HepG2 (cell line): ENCODE measurements at regions not wholly inside any gene's neighbourhood (a gene's known extent, or its start where the extent isn't known, plus 50 kb on each side); places are given as distances from the start of the nearest gene placed in this dataset.

Source experiments
- AGO2 ChIP-seq: fragments of 200-400 bp; formaldehyde crosslinking; optimal IDR thresholded peaks from 2 replicates; pipeline ENCODE3; 2017; ENCODE audit warnings: mild to moderate bottlenecking, low read depth, low read length, moderate library complexity
- BORCS8-MEF2B ChIP-seq: sonication (generic); formaldehyde crosslinking; IDR thresholded peaks from 2 replicates; pipeline ENCODE4 v1.8.0; 2022; ENCODE audit warnings: mild to moderate bottlenecking, missing genetic modification reagents
- CC2D1A ChIP-seq: sonication (generic); formaldehyde crosslinking; IDR thresholded peaks from 2 replicates; pipeline ENCODE4 v1.8.1; 2023; ENCODE audit warnings: mild to moderate bottlenecking, missing genetic modification reagents
- GATAD2A ChIP-seq: IDR thresholded peaks from 2 replicates; pipeline ENCODE4 v1.6.1; 2016
- HNRNPL ChIP-seq: fragments of 200-400 bp; formaldehyde crosslinking; IDR thresholded peaks from 2 replicates; pipeline ENCODE4 v1.6.1; 2017; ENCODE audit warnings: mild to moderate bottlenecking, low read depth, low read length
- HOXA3 ChIP-seq: sonication (generic); formaldehyde crosslinking; IDR thresholded peaks from 2 replicates; pipeline ENCODE4 v1.5.0; 2020; ENCODE audit warnings: missing genetic modification reagents
- KDM1A ChIP-seq: IDR thresholded peaks from 2 replicates; pipeline ENCODE4 v1.6.1; 2016; ENCODE audit warnings: missing compliant biosample characterization
- KMT2B ChIP-seq: IDR thresholded peaks from 2 replicates; pipeline ENCODE4 v1.6.1; 2016; ENCODE audit warnings: missing genetic modification reagents, missing compliant biosample characterization
- MAZ ChIP-seq, 2 experiments: sonication (generic) in 1 of 2; formaldehyde crosslinking in 1 of 2; IDR thresholded peaks; 2 replicates each; pipeline versions ENCODE4 v1.5.0 to v1.6.1; 2012 to 2020; ENCODE audit warnings: low read depth in 2 of 2, mild to moderate bottlenecking in 2 of 2, borderline replicate concordance in 1 of 2, improper control_type of control experiment in 1 of 2, low read length in 1 of 2, missing genetic modification reagents in 1 of 2, moderate library complexity in 1 of 2
- NR1H2 ChIP-seq: sonication (generic); formaldehyde crosslinking; IDR thresholded peaks from 2 replicates; pipeline ENCODE4 v1.8.1; 2022; ENCODE audit warnings: low read depth, missing genetic modification reagents, borderline replicate concordance
- NR2C2 ChIP-seq: sonication (generic); formaldehyde crosslinking; IDR thresholded peaks from 2 replicates; pipeline ENCODE4 v1.4.0; 2020; ENCODE audit warnings: missing genetic modification reagents, mild to moderate bottlenecking, moderate library complexity, borderline replicate concordance
- POLR2A ChIP-seq, 2 experiments: IDR thresholded peaks; 2 replicates each; pipeline ENCODE4 v1.6.1; 2011; ENCODE audit warnings: low read depth in 2 of 2, low read length in 2 of 2, mild to moderate bottlenecking in 1 of 2, moderate library complexity in 1 of 2; ENCODE audit not compliant: insufficient read depth in 1 of 2
- SIX1 ChIP-seq: sonication (generic); formaldehyde crosslinking; IDR thresholded peaks from 2 replicates; pipeline ENCODE4 v1.4.0; 2020; ENCODE audit warnings: missing genetic modification reagents, borderline replicate concordance
- SMAD3 ChIP-seq: sonication (generic); formaldehyde crosslinking; IDR thresholded peaks from 2 replicates; pipeline ENCODE4 v1.4.0; 2020; ENCODE audit warnings: missing genetic modification reagents
- TFDP1 ChIP-seq: IDR thresholded peaks from 2 replicates; pipeline ENCODE4 v1.6.1; 2016; ENCODE audit warnings: missing compliant biosample characterization, missing genetic modification reagents, borderline replicate concordance
- TOPORS ChIP-seq: sonication (generic); formaldehyde crosslinking; IDR thresholded peaks from 2 replicates; pipeline ENCODE4 v1.8.0; 2023; ENCODE audit warnings: mild to moderate bottlenecking, missing genetic modification reagents
- ZBTB46 ChIP-seq: sonication (generic); formaldehyde crosslinking; IDR thresholded peaks from 2 replicates; pipeline ENCODE4 v1.4.0; 2020; ENCODE audit warnings: mild to moderate bottlenecking, missing genetic modification reagents, borderline replicate concordance
- ZNF275 ChIP-seq: sonication (generic); formaldehyde crosslinking; IDR thresholded peaks from 2 replicates; pipeline ENCODE4 v1.8.0; 2022; ENCODE audit warnings: missing genetic modification reagents, mild to moderate bottlenecking, inconsistent platforms, borderline replicate concordance
- ZNF281 ChIP-seq: sonication (generic); formaldehyde crosslinking; IDR thresholded peaks from 2 replicates; pipeline ENCODE4 v1.4.0; 2020; ENCODE audit warnings: missing genetic modification reagents, borderline replicate concordance
- ZNF740 ChIP-seq: sonication (generic); formaldehyde crosslinking; IDR thresholded peaks from 2 replicates; pipeline ENCODE4 v1.4.0; 2020; ENCODE audit warnings: missing genetic modification reagents
- ZSCAN22 ChIP-seq: sonication (generic); formaldehyde crosslinking; IDR thresholded peaks from 2 replicates; pipeline ENCODE4 v1.4.0; 2020; ENCODE audit warnings: mild to moderate bottlenecking, missing genetic modification reagents

- TF ChIP-seq MAZ (IDR thresholded peaks at IDR 0.05; ENCODE audit: borderline replicate concordance, low read depth, low read length) (peak; percentile 74), MAZ (CRISPR knock-in tag; IDR thresholded peaks at IDR 0.05; ENCODE audit: low read depth) (0 out of 2 replicates have a peak, but pooled peaks have one; percentile 56), ZSCAN22 (CRISPR knock-in tag) (no peak), HOXA3 (CRISPR knock-in tag) (peak; percentile 93), NR2C2 (peak; percentile 29; the same call in 1 of the 2 replicates), BORCS8-MEF2B (peak; percentile 69; the same call in 1 of the 2 replicates), SIX1 (CRISPR knock-in tag) (0 out of 2 replicates have a peak, but pooled peaks have one; percentile 11), SMAD3 (CRISPR knock-in tag) (peak; percentile 41), GATAD2A (peak; percentile 69; the same call in 1 of the 2 replicates), CC2D1A (CRISPR knock-in tag) (no peak), TOPORS (CRISPR knock-in tag) (0 out of 2 replicates have a peak, but pooled peaks have one; percentile 52), ZNF275 (0 out of 2 replicates have a peak, but pooled peaks have one; percentile 53), KMT2B (peak; percentile 64; the same call in 1 of the 2 replicates), ZNF281 (peak; percentile 49; the same call in 1 of the 2 replicates), HNRNPL (peak; percentile 66; the same call in 1 of the 2 replicates), ZBTB46 (0 out of 2 replicates have a peak, but pooled peaks have one; percentile 30), ZNF740 (CRISPR knock-in tag) (peak; percentile 55; the same call in 1 of the 2 replicates), KDM1A (CRISPR knock-in tag) (0 out of 2 replicates have a peak, but pooled peaks have one; percentile 23), TFDP1 (CRISPR knock-in tag) (peak; percentile 74; the same call in 1 of the 2 replicates), POLR2A (IDR thresholded peaks at IDR 0.05; ENCODE audit: insufficient read depth in 1 of 2, low read depth in 2 of 2, low read length in 2 of 2) (peak; percentile 40 to 67), AGO2 (peak; percentile 83), NR1H2 (CRISPR knock-in tag) (peak; percentile 85; the same call in 1 of the 2 replicates)
Observed at GRCh38 chr20:50415516-50416268, 94.5 kb upstream of the PTPN1 start (continued).
